ENCODE measurements at regions not wholly inside any gene's neighbourhood (a gene's known extent, or its start where the extent isn't known, plus 50 kb on each side); places are given as distances from the start of the nearest gene placed in this dataset.

DNA sequence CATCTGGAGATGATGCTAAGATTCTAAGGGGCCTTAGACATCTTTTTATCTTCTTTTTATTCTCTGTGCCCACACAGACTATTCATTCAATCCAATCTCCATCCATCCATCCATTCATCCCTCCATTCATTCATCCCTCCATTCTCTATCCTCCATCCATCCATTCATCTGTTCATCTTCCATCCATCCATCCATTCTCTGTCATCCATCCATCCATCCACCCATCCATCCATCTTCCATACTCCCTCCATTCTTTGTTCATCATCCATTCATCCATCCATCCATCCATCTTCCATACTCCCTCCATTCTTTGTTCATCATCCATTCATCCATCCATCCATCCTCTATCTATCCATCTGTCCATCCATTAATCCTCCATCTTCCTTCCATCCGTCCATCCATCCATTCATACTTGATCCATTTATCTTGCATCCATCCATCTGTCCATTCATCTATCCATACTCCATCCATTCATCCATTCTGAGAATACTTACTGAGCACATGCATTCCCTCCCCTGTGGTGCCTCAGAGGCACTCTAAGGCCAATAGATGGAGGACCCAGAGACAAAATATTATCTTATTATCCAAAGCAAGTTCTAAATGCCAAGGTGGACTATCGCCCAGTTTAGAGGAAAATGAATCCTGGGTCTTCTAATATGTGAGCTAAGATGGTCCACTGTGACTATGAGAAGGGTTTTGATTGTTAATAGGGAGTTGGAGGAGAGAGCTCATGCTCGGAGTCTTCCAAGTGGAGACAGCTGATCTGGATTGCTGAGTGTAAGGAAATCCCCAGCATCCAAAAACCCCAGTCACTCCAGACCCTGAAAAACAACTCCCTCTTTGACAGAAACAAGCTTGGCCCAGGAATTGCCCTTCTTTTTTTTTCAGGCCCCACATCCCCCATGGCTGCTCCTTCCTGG lies 152.6 kb upstream of the MYCN start:
- TF ChIP-seq, protein P1, sequence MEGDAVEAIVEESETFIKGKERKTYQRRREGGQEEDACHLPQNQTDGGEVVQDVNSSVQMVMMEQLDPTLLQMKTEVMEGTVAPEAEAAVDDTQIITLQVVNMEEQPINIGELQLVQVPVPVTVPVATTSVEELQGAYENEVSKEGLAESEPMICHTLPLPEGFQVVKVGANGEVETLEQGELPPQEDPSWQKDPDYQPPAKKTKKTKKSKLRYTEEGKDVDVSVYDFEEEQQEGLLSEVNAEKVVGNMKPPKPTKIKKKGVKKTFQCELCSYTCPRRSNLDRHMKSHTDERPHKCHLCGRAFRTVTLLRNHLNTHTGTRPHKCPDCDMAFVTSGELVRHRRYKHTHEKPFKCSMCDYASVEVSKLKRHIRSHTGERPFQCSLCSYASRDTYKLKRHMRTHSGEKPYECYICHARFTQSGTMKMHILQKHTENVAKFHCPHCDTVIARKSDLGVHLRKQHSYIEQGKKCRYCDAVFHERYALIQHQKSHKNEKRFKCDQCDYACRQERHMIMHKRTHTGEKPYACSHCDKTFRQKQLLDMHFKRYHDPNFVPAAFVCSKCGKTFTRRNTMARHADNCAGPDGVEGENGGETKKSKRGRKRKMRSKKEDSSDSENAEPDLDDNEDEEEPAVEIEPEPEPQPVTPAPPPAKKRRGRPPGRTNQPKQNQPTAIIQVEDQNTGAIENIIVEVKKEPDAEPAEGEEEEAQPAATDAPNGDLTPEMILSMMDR (IDR thresholded peaks at IDR 0.05), result no peak
- WGBS, 2 donors, result 72 to 76% methylated on average over 3 of the region's 3 CpGs
- DNase-seq (no peak), FAIRE-seq (no peak), ATAC-seq (no peak)
- intact Hi-C loops (cut with DNase I), result no loop called here
- no peaks in the 10 kb centered on the region for H3K36me3 ChIP-seq
- no peak overlapping the region for H3K27ac ChIP-seq
- H3K27me3 ChIP-seq, result no peaks in the 10 kb centered on the region
- H3K9me3 ChIP-seq, result no peaks in the 10 kb centered on the region
- H3K4me1 ChIP-seq, result no peaks in the 10 kb centered on the region
- no peak overlapping the region for H3K4me3 ChIP-seq

DNA sequence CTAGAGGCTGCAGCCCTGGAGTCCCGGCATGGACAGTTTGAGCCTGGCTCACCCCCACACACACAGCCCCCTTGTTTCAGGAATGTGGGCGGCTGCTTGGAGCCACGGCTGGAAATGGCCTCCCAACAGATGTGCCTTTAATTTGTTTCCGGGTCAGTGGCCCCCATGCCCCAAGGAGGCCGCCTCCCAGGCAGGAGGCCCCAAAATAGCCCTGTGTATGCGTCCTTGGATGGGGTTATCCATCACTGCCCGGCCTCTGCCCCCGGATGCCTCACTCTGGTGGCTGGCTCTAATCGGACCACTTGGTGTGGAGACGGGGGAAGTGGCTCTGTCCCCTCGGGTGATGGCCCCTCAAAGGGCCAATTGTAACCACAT lies 151.9 kb upstream of the MYCN start:
- no peak for DNase-seq
- H3K27ac ChIP-seq, result no peak overlapping the region
- intact Hi-C loops (cut with DNase I), result no loop called here
- no peak overlapping the region for H3K4me3 ChIP-seq
- 58% methylated on average over 11 of the region's 11 CpGs for WGBS, 2 donors
- ATAC-seq, result no peak
- FAIRE-seq, result no peak
- TF ChIP-seq, protein P1 (IDR thresholded peaks at IDR 0.05), result no peak
- H3K36me3 ChIP-seq, result no peaks in the 10 kb centered on the region
- no peaks in the 10 kb centered on the region for H3K9me3 ChIP-seq
- no peaks in the 10 kb centered on the region for H3K27me3 ChIP-seq
- no peaks in the 10 kb centered on the region for H3K4me1 ChIP-seq

- intact Hi-C loops (cut with DNase I), result no loop called here
- WGBS, 2 donors, result 78 to 83% methylated on average over 9 of the region's 9 CpGs
- Histone ChIP-seq H3K9me3 (no peaks in the 10 kb centered on the region), H3K27me3 (no peaks in the 10 kb centered on the region), H3K4me3 (no peak overlapping the region), H3K27ac (no peak overlapping the region), H3K4me1 (no peaks in the 10 kb centered on the region), H3K36me3 (no peaks in the 10 kb centered on the region)
- ATAC-seq (no peak), FAIRE-seq (no peak), DNase-seq (no peak)
- TF ChIP-seq, protein P1 (IDR thresholded peaks at IDR 0.05), result no peak
These were observed 151.5 kb upstream of the MYCN start for GRCh38 chr2:15788830-15789229.

DNA sequence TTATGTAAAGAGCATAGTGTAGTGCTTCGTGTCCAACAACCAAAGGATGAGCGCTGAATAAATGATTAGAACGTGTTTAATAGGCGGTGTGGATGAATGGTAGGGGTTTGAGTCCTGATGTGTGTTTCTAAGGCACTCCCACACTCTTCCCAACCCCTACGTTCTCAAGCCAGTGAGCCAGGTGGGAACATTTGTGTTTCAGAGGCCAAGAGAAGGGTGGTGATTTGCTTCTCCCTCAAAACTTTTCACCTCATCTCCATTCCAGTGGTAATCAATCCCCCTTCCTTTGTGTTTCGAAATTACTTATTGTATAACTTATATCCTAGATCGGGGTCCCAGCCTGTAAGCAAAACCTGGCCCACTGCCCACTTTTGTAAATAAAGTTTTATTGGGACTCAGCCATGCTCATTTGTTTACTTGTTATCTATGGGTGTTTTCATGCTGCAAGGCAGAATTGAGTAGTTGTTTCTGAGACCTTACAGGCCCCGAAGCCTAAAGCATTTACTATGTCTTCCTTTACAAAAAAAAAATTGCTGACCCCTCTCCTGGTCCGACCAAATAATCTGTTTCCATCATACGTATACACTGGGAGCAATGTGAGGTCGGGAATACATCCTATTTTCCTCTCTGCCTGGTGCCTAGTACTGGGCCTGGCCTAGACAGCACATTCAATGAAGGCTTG lies 150.8 kb upstream of the MYCN start:
- DNase-seq, result no peak
- Histone ChIP-seq H3K27me3 (no peaks in the 10 kb centered on the region), H3K4me1 (no peaks in the 10 kb centered on the region), H3K9me3 (no peaks in the 10 kb centered on the region), H3K4me3 (no peak overlapping the region), H3K36me3 (no peaks in the 10 kb centered on the region), H3K27ac (no peak overlapping the region)
- ATAC-seq, result no peak
- FAIRE-seq, result no peak
- WGBS, 2 donors, result 76 to 77% methylated on average over 11 of the region's 11 CpGs
- TF ChIP-seq, protein P1 (IDR thresholded peaks at IDR 0.05), result no peak
- intact Hi-C loops (cut with DNase I), result no loop called here

DNA sequence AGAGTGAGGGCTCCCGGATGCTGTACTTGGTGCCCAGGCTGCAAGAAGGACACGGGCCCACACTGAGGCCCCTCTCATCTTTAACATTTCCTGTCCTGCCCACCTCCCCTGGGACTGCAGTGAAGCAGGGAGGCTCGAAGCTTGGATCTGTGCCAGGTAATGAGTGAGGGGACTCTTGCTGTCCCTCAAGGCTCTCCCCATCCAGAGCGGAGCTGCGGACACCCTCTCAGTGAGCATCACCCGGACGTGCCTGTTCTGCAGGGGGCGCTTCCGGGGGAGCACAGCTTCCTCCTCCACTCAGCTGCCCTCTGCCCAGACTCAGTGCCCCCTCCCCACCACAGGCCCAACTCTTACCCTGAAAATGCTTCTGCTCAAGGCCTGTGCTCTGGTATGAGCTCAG lies 150.0 kb upstream of the MYCN start:
- DNase-seq (no peak), ATAC-seq (no peak), FAIRE-seq (no peak)

More for the DNA sequence above, 150.0 kb upstream of the MYCN start:
- intact Hi-C loops (cut with DNase I), result no loop called here
- Histone ChIP-seq H3K4me3 (no peak overlapping the region), H3K27me3 (no peaks in the 10 kb centered on the region), H3K36me3 (no peaks in the 10 kb centered on the region), H3K27ac (no peak overlapping the region), H3K4me1 (no peaks in the 10 kb centered on the region), H3K9me3 (no peaks in the 10 kb centered on the region)
- TF ChIP-seq, protein P1 (IDR thresholded peaks at IDR 0.05), result no peak
- 80 to 85% methylated on average over 9 of the region's 9 CpGs for WGBS, 2 donors
